ENCODE measurements at regions not wholly inside any gene's neighbourhood (a gene's known extent, or its start where the extent isn't known, plus 50 kb on each side); places are given as distances from the start of the nearest gene placed in this dataset.
A peak's percentile ranks its signal among the peaks of the same experiment; 100 is the strongest.

DNA sequence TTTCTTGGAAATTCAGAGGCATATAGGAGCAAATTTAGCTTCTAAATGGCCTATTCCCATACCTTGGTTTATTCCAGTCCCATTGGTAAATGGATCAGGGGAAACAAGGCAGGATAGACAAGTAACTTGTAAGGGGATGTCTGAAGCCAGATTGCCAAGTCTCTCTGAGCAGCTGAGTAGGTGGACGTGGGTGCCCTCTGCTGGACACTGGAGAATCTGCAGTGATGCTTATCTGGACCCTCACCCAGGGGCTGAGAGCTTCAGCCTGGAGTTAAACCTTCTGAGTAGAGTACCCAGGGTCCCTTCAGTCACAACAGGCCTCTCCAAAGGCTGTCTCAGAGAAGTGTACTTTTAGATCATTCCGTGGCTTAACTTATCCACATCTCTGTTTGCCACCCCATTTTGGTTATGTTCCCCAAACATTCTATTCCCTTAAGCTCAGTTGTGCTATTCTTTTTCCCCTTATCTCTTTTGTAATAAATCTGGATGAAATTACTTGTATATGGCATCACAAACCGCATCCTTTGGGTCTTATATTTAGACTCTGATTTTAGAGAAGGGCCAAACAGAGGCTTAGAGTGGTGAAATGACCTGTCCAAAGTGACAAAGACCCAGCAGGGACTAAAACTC, 218.3 kb upstream of the GLRA1 start:
- Histone ChIP-seq H3K4me2 (ENCODE audit: low read length) (no peak overlapping the region), H2AFZ (ENCODE audit: low read depth, low read length, poor library complexity, severe bottlenecking) (no peak overlapping the region), H3K9me2 (ENCODE audit: insufficient read depth) (no peaks in the 10 kb centered on the region), H4K20me1 (ENCODE audit: insufficient read depth) (no peaks in the 10 kb centered on the region), H3K79me2 (ENCODE audit: insufficient read depth, low read length) (no peaks in the 10 kb centered on the region), H3K27me3 (ENCODE audit: insufficient read depth, low read length) (peaks cover 21% of the 10 kb centered on the region), H3K27ac (ENCODE audit: low read depth, low read length) (no peak overlapping the region), H3K9ac (ENCODE audit: low read length) (no peak overlapping the region), H3K4me3 (replicated peaks in 1 of 2; ENCODE audit: low read depth in 1 of 2, low read length in 2 of 2) (no peak overlapping the region), H3K36me3 (ENCODE audit: control insufficient read depth in 1 of 2, insufficient read depth in 2 of 2, low read length in 2 of 2) (no peaks in the 10 kb centered on the region), H3K4me1 (ENCODE audit: control insufficient read depth in 1 of 2, insufficient read depth in 2 of 2, low read length in 2 of 2) (no peaks in the 10 kb centered on the region), H3K9me3 (ENCODE audit: control insufficient read depth in 1 of 2, insufficient read depth in 1 of 2, low read depth in 1 of 2, low read length in 2 of 2) (no peaks in the 10 kb centered on the region)
- ChIA-PET RAD21 (ENCODE audit: low non-redundant PET in 1 of 2, low total read pairs in 2 of 2, uncharacterized antibody in 2 of 2, unreplicated experiment in 2 of 2) (interaction anchor here (1.1 to 1.5 kb wide), 3 partner anchors 207 to 318 kb away, joined by 3 to 5 read pairs (median 5); no protein-coding TSS in a partner anchor), CTCF (interaction anchor here (0.6 to 2.8 kb wide), 6 partner anchors 12 to 320 kb away, joined by 3 to 70 read pairs (median 3); no protein-coding TSS in a partner anchor), POLR2A (no interaction called here)
- intact Hi-C loops (cut with micrococcal nuclease): loop anchor here (1.0 to 10.0 kb wide), 2 partner anchors 318 to 362 kb away; no protein-coding TSS in a partner anchor
- DNase-seq (ENCODE audit: low read depth, low spot score) (peak; percentile 33), ATAC-seq (peak; percentile 88)
- BruUV-seq (replicated peaks): no TSS peak
- TF ChIP-seq, protein P1, sequence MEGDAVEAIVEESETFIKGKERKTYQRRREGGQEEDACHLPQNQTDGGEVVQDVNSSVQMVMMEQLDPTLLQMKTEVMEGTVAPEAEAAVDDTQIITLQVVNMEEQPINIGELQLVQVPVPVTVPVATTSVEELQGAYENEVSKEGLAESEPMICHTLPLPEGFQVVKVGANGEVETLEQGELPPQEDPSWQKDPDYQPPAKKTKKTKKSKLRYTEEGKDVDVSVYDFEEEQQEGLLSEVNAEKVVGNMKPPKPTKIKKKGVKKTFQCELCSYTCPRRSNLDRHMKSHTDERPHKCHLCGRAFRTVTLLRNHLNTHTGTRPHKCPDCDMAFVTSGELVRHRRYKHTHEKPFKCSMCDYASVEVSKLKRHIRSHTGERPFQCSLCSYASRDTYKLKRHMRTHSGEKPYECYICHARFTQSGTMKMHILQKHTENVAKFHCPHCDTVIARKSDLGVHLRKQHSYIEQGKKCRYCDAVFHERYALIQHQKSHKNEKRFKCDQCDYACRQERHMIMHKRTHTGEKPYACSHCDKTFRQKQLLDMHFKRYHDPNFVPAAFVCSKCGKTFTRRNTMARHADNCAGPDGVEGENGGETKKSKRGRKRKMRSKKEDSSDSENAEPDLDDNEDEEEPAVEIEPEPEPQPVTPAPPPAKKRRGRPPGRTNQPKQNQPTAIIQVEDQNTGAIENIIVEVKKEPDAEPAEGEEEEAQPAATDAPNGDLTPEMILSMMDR (IDR thresholded peaks at IDR 0.05 in 2 of 3, conservative IDR thresholded peaks at IDR 0.05 in 1 of 3; ENCODE audit: borderline replicate concordance in 1 of 3, insufficient read depth in 1 of 3, low read depth in 2 of 3, low read length in 2 of 3): peak; percentile 34 to 87 (median 84); a peak in 5 of 6 replicates
- TF ChIP-seq POLR2A (IDR thresholded peaks at IDR 0.05; ENCODE audit: borderline replicate concordance, extremely low read depth, insufficient read depth, insufficient read length) (no peak), RAD21 (IDR thresholded peaks at IDR 0.05; ENCODE audit: low read depth) (peak; percentile 71)

DNA sequence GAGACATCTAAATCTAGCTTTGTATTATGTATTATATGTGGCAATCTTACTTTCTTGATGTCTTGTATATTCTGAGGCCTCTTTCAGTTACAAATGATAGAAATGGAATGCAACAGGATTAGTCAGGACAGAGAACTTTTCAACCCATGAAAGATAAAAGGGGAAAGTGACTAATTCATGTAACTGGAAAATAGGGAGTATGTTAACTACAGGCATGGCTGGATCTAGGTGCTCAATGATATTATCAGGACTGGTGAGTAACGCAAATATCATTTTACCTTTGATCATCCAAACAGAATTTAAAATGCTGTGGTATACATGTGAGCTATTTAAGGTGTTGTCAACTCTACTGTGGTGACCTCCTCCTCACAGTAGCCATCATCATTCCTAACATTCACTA, 215.7 kb upstream of the GLRA1 start:
- CTCF ChIA-PET: interaction anchor here (3.2 kb wide), 1 partner anchor 315 kb away, joined by 14 read pairs; no protein-coding TSS in a partner anchor
- DNase-seq (ENCODE audit: low read depth, low spot score) (no peak), ATAC-seq (no peak)
- RAD21 ChIA-PET (ENCODE audit: low non-redundant PET in 1 of 2, low total read pairs in 2 of 2, uncharacterized antibody in 2 of 2, unreplicated experiment in 2 of 2): no interaction called here
- no TSS peak for BruUV-seq (replicated peaks)
- Histone ChIP-seq H3K27ac (ENCODE audit: low read depth, low read length) (no peak overlapping the region), H3K9me3 (ENCODE audit: control insufficient read depth in 1 of 2, insufficient read depth in 1 of 2, low read depth in 1 of 2, low read length in 2 of 2) (no peaks in the 10 kb centered on the region), H3K36me3 (ENCODE audit: control insufficient read depth in 1 of 2, insufficient read depth in 2 of 2, low read length in 2 of 2) (no peaks in the 10 kb centered on the region), H3K4me3 (replicated peaks in 1 of 2; ENCODE audit: low read depth in 1 of 2, low read length in 2 of 2) (no peak overlapping the region), H3K9ac (ENCODE audit: low read length) (no peak overlapping the region), H4K20me1 (ENCODE audit: insufficient read depth) (no peaks in the 10 kb centered on the region), H3K79me2 (ENCODE audit: insufficient read depth, low read length) (no peaks in the 10 kb centered on the region), H2AFZ (ENCODE audit: low read depth, low read length, poor library complexity, severe bottlenecking) (no peak overlapping the region), H3K4me2 (ENCODE audit: low read length) (no peak overlapping the region), H3K4me1 (ENCODE audit: control insufficient read depth in 1 of 2, insufficient read depth in 2 of 2, low read length in 2 of 2) (no peaks in the 10 kb centered on the region), H3K9me2 (ENCODE audit: insufficient read depth) (no peaks in the 10 kb centered on the region), H3K27me3 (ENCODE audit: insufficient read depth, low read length) (peaks cover 23% of the 10 kb centered on the region)
- intact Hi-C loops (cut with micrococcal nuclease): loop anchor here (10.0 kb wide), 1 partner anchor 364 kb away; no protein-coding TSS in a partner anchor
- POLR2A ChIA-PET: no interaction called here
- TF ChIP-seq, protein P2, sequence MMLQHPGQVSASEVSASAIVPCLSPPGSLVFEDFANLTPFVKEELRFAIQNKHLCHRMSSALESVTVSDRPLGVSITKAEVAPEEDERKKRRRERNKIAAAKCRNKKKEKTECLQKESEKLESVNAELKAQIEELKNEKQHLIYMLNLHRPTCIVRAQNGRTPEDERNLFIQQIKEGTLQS (IDR thresholded peaks at IDR 0.05): no peak
- TF ChIP-seq CEBPB (IDR thresholded peaks at IDR 0.05; ENCODE audit: low read depth): no peak
- TF ChIP-seq TCF7L2 (IDR thresholded peaks at IDR 0.05; ENCODE audit: borderline replicate concordance, extremely low read depth, insufficient read depth, insufficient read length): no peak
- TF ChIP-seq, protein P3, sequence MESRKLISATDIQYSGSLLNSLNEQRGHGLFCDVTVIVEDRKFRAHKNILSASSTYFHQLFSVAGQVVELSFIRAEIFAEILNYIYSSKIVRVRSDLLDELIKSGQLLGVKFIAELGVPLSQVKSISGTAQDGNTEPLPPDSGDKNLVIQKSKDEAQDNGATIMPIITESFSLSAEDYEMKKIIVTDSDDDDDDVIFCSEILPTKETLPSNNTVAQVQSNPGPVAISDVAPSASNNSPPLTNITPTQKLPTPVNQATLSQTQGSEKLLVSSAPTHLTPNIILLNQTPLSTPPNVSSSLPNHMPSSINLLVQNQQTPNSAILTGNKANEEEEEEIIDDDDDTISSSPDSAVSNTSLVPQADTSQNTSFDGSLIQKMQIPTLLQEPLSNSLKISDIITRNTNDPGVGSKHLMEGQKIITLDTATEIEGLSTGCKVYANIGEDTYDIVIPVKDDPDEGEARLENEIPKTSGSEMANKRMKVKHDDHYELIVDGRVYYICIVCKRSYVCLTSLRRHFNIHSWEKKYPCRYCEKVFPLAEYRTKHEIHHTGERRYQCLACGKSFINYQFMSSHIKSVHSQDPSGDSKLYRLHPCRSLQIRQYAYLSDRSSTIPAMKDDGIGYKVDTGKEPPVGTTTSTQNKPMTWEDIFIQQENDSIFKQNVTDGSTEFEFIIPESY (IDR thresholded peaks at IDR 0.05; ENCODE audit: extremely low read depth, insufficient replicate concordance, low read length): no peak
- no peak for TF ChIP-seq SIN3A (IDR thresholded peaks at IDR 0.05; ENCODE audit: low read depth)
- TF ChIP-seq ZNF274 (IDR thresholded peaks at IDR 0.05; ENCODE audit: low read depth, low read length): no peak
- no peak for TF ChIP-seq POLR2A (IDR thresholded peaks at IDR 0.05; ENCODE audit: borderline replicate concordance, extremely low read depth, insufficient read depth, insufficient read length)
- TF ChIP-seq, protein P4, sequence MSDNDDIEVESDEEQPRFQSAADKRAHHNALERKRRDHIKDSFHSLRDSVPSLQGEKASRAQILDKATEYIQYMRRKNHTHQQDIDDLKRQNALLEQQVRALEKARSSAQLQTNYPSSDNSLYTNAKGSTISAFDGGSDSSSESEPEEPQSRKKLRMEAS (IDR thresholded peaks at IDR 0.05): no peak
- TF ChIP-seq POLR2AphosphoS5 (IDR thresholded peaks at IDR 0.05; ENCODE audit: low read depth, low read length): no peak
- TF ChIP-seq ELF1 (IDR thresholded peaks at IDR 0.05; ENCODE audit: borderline replicate concordance, low read depth): no peak

All from HCT116 (cell line).